CD4-positive, alpha-beta T cell (primary cell): ENCODE measurements at regions not wholly inside any gene's neighbourhood (a gene's known extent, or its start where the extent isn't known, plus 50 kb on each side); places are given as distances from the start of the nearest gene placed in this dataset.

ENCODE experiments used
- ATAC-seq: fragments of 200-7000 bp; cut with Tn5 transposase; one replicate; pipeline ENCODE4 v1.10.0; 2022; ENCODE audit warnings: mild to moderate bottlenecking; ENCODE audit not compliant: poor library complexity
- CTCF ChIA-PET: fragments of 350-600 bp; sonication (Branson Sonifier 250); formaldehyde crosslinking; loops from one replicate; lab custom pipeline; 2021; ENCODE audit warnings: antibody characterized with exemption, inconsistent platforms; lab: Charles Lee
- POLR2A ChIA-PET: fragments of 350-600 bp; sonication (Branson Sonifier 250); formaldehyde crosslinking; loops from one replicate; lab custom pipeline; 2021; ENCODE audit warnings: antibody characterized with exemption, inconsistent platforms; lab: Charles Lee
- DNase-seq, 14 experiments: peaks; one replicate each; pipeline ENCODE4 v3.0.0-alpha.2; 2013 to 2020; ENCODE audit warnings: mixed read lengths in 2 of 14
- H3K27ac ChIP-seq, 2 donors: one replicate each; pipeline versions ENCODE4 v1.5.1 to v1.7.0; 2013; ENCODE audit warnings: low read length in 2 of 2, low read depth in 1 of 2, mild to moderate bottlenecking in 1 of 2
- H3K27me3 ChIP-seq, 2 experiments: 1 replicate in 1 of 2; 2 replicates in 1 of 2; pipeline versions ENCODE4 v1.6.1 to v1.7.0; 2013; ENCODE audit warnings: low read length in 2 of 2, control low read depth in 1 of 2, mild to moderate bottlenecking in 1 of 2, moderate library complexity in 1 of 2; ENCODE audit not compliant: insufficient read depth in 2 of 2, control insufficient read depth in 1 of 2
- H3K36me3 ChIP-seq: one replicate; pipeline ENCODE4 v1.6.1; 2013; ENCODE audit warnings: low read length, control low read depth; ENCODE audit not compliant: insufficient read depth
- H3K4me1 ChIP-seq: one replicate; pipeline ENCODE4 v1.6.1; 2013; ENCODE audit warnings: low read length, control low read depth; ENCODE audit not compliant: insufficient read depth
- H3K4me3 ChIP-seq: one replicate; pipeline ENCODE4 v1.5.1; 2013; ENCODE audit warnings: mild to moderate bottlenecking, low read length, moderate library complexity
- H3K9me3 ChIP-seq, 2 experiments: 1 replicate in 1 of 2; 2 replicates in 1 of 2; pipeline versions ENCODE4 v1.6.1 to v1.7.0; 2013; ENCODE audit warnings: low read length in 2 of 2, mild to moderate bottlenecking in 2 of 2, control low read depth in 1 of 2, moderate library complexity in 1 of 2; ENCODE audit not compliant: control insufficient read depth in 1 of 2, insufficient read depth in 1 of 2
- H3K27ac Mint-ChIP-seq: one replicate; pipeline ENCODE4 v1.8.0; 2020; ENCODE audit warnings: mixed read lengths
- H3K27me3 Mint-ChIP-seq: one replicate; pipeline ENCODE4 v1.8.0; 2021; ENCODE audit warnings: mixed read lengths
- H3K36me3 Mint-ChIP-seq: one replicate; pipeline ENCODE4 v1.8.0; 2021; ENCODE audit warnings: low read depth, mixed read lengths
- H3K4me1 Mint-ChIP-seq: one replicate; pipeline ENCODE4 v1.8.0; 2021; ENCODE audit warnings: low read depth, mixed read lengths
- H3K4me3 Mint-ChIP-seq: one replicate; pipeline ENCODE4 v1.8.0; 2020; ENCODE audit warnings: mild to moderate bottlenecking, mixed read lengths
- H3K9me3 Mint-ChIP-seq: one replicate; pipeline ENCODE4 v1.8.0; 2020; ENCODE audit warnings: mixed read lengths
- CTCF ChIP-seq: fragments of 200-600 bp; IDR thresholded peaks from one replicate; pipeline ENCODE4 v1.8.0; 2022; ENCODE audit warnings: antibody characterized with exemption, mild to moderate bottlenecking
- intact Hi-C, 2 experiments: fragments of 100-400 bp; cut with DNase I in 1 of 2; cut with micrococcal nuclease in 1 of 2; formaldehyde crosslinking; loops; one replicate each; pipeline versions ENCODE4 v1.15.1 to v1.9.0; 2023 to 2025; cut with DNase I, micrococcal nuclease

DNA sequence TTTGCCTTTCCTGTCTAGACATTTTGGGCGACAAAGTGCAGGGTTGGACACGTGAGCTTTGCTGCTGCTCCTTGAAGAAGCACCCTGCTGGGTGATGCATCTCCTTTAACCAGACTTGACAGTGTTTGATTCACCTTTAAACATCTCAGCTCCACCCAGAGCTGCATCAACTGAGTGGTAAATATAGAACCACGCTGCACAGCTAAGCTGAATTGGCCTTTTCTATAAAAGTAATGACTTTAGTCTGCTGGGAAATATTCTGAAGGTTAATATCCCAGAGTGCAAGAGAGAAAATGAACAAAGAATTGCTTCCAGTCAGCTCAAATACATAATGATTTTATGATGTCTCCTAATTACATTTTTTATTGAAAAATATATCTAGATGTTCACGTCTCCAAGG lies 264.3 kb upstream of the ADCY2 start:
- H3K4me1 ChIP-seq, result no peaks in the 10 kb centered on the region
- ATAC-seq, result no peak
- intact Hi-C loops, result no loop called here
- Mint-ChIP-seq H3K36me3 (no peaks in the 10 kb centered on the region), H3K9me3 (no peaks in the 10 kb centered on the region), H3K4me3 (no peak overlapping the region), H3K27ac (no peak overlapping the region), H3K27me3 (no peaks in the 10 kb centered on the region), H3K4me1 (no peaks in the 10 kb centered on the region)
- H3K36me3 ChIP-seq, result no peaks in the 10 kb centered on the region
- TF ChIP-seq CTCF, result no peak
- CTCF ChIA-PET, result no interaction called here
- H3K27me3 ChIP-seq, result no peaks in the 10 kb centered on the region
- POLR2A ChIA-PET, result no interaction called here
- H3K4me3 ChIP-seq, result no peak overlapping the region
- no peak overlapping the region for H3K27ac ChIP-seq
- no peaks in the 10 kb centered on the region for H3K9me3 ChIP-seq
- no peak for DNase-seq

- no peaks in the 10 kb centered on the region for H3K27me3 ChIP-seq
- ChIA-PET CTCF (no interaction called here), POLR2A (no interaction called here)
- no peaks in the 10 kb centered on the region for H3K36me3 Mint-ChIP-seq
- no peak overlapping the region for H3K27ac ChIP-seq
- no peak overlapping the region for H3K27ac Mint-ChIP-seq
- no peaks in the 10 kb centered on the region for H3K27me3 Mint-ChIP-seq
- no peaks in the 10 kb centered on the region for H3K4me1 Mint-ChIP-seq
- no peak overlapping the region for H3K4me3 Mint-ChIP-seq
- H3K9me3 ChIP-seq, result peaks cover 0 to 11% of the 10 kb centered on the region in 2 experiments
- no peaks in the 10 kb centered on the region for H3K36me3 ChIP-seq
- intact Hi-C loops, result no loop called here
- no peak overlapping the region for H3K4me3 ChIP-seq
- DNase-seq (no peak), ATAC-seq (no peak)
- TF ChIP-seq CTCF, result no peak
- no peaks in the 10 kb centered on the region for H3K9me3 Mint-ChIP-seq
- H3K4me1 ChIP-seq, result no peaks in the 10 kb centered on the region
Measured at GRCh38 chr5:7146886-7147285, 249.1 kb upstream of the ADCY2 start.

GRCh38 chr5:7157083-7157482 lies 238.9 kb upstream of the ADCY2 start:
- TF ChIP-seq CTCF, result no peak
- no peak overlapping the region for H3K4me3 ChIP-seq
- ATAC-seq (no peak), DNase-seq (no peak)
- ChIA-PET POLR2A (no interaction called here), CTCF (no interaction called here)
- H3K4me1 ChIP-seq, result no peaks in the 10 kb centered on the region
- H3K9me3 ChIP-seq, result peaks cover 2 to 13% of the 10 kb centered on the region in 2 experiments
- Mint-ChIP-seq H3K4me3 (no peak overlapping the region), H3K36me3 (no peaks in the 10 kb centered on the region), H3K27me3 (no peaks in the 10 kb centered on the region), H3K27ac (no peak overlapping the region), H3K9me3 (peaks cover 16% of the 10 kb centered on the region), H3K4me1 (no peaks in the 10 kb centered on the region)
- intact Hi-C loops, result no loop called here
- no peak overlapping the region for H3K27ac ChIP-seq
- H3K36me3 ChIP-seq, result no peaks in the 10 kb centered on the region
- no peaks in the 10 kb centered on the region for H3K27me3 ChIP-seq
